Neural progenitor cell (in vitro differentiated cells): ENCODE measurements at regions not wholly inside any gene's neighbourhood (a gene's known extent, or its start where the extent isn't known, plus 50 kb on each side); places are given as distances from the start of the nearest gene placed in this dataset.

ENCODE experiments used
- DNase-seq: peaks from one replicate; pipeline ENCODE4 v3.0.0-alpha.2; 2016; ENCODE audit warnings: low spot score
- H2AFZ ChIP-seq: fragments of 200-600 bp; sonication (generic); replicated peaks from 2 replicates; pipeline ENCODE4 v1.6.1; 2016; ENCODE audit warnings: antibody characterized with exemption
- H3F3A ChIP-seq: fragments of 200-600 bp; sonication (generic); 2 replicates; pipeline ENCODE4 v1.6.1; 2016; ENCODE audit warnings: antibody characterized with exemption, low read depth
- H3K27ac ChIP-seq: fragments of 200-600 bp; sonication (generic); 2 replicates; pipeline ENCODE4 v1.5.1; 2016; ENCODE audit warnings: mild to moderate bottlenecking
- H3K27me3 ChIP-seq: fragments of 200-600 bp; sonication (generic); 2 replicates; pipeline ENCODE4 v1.6.1; 2016; ENCODE audit warnings: mild to moderate bottlenecking, moderate library complexity
- H3K36me3 ChIP-seq: fragments of 200-600 bp; sonication (generic); 2 replicates; pipeline ENCODE4 v1.5.1; 2016
- H3K4me1 ChIP-seq: fragments of 200-600 bp; sonication (generic); 2 replicates; pipeline ENCODE4 v1.6.1; 2016; ENCODE audit warnings: mixed run types
- H3K4me2 ChIP-seq: fragments of 200-600 bp; sonication (generic); 2 replicates; pipeline ENCODE4 v1.6.1; 2016
- H3K4me3 ChIP-seq: fragments of 200-600 bp; sonication (generic); 2 replicates; pipeline ENCODE4 v1.5.1; 2016
- H3K79me2 ChIP-seq: fragments of 200-600 bp; sonication (generic); 2 replicates; pipeline ENCODE4 v1.6.1; 2016; ENCODE audit warnings: low read depth
- H3K9ac ChIP-seq: fragments of 200-600 bp; sonication (generic); 2 replicates; pipeline ENCODE4 v1.6.1; 2016
- H3K9me3 ChIP-seq: fragments of 200-600 bp; sonication (generic); 2 replicates; pipeline ENCODE4 v1.5.1; 2016; ENCODE audit warnings: low read depth
- H4K20me1 ChIP-seq: fragments of 200-600 bp; sonication (generic); 2 replicates; pipeline ENCODE4 v1.6.1; 2016; ENCODE audit warnings: low read depth
- H3K27ac Mint-ChIP-seq: 3 replicates; pipeline ENCODE4 v1.8.0; 2021; ENCODE audit warnings: mixed read lengths
- H3K27me3 Mint-ChIP-seq: 2 replicates; pipeline ENCODE4 v1.8.0; 2022; ENCODE audit warnings: low read depth, mild to moderate bottlenecking, inconsistent platforms, moderate library complexity, mixed read lengths; ENCODE audit not compliant: insufficient read depth
- H3K36me3 Mint-ChIP-seq: 3 replicates; pipeline ENCODE4 v1.8.0; 2021; ENCODE audit warnings: mixed read lengths
- H3K4me1 Mint-ChIP-seq: 3 replicates; pipeline ENCODE4 v1.8.0; 2021; ENCODE audit warnings: mixed read lengths
- H3K4me3 Mint-ChIP-seq: 3 replicates; pipeline ENCODE4 v1.8.0; 2021; ENCODE audit warnings: mild to moderate bottlenecking, moderate library complexity, mixed read lengths
- H3K9me3 Mint-ChIP-seq: 3 replicates; pipeline ENCODE4 v1.8.0; 2020; ENCODE audit warnings: mixed read lengths
- CTCF ChIP-seq: fragments of 200-600 bp; sonication (generic); IDR thresholded peaks from 2 replicates; pipeline ENCODE4 v1.5.1; 2017; ENCODE audit warnings: antibody characterized with exemption, mild to moderate bottlenecking
- EZH2 ChIP-seq: fragments of 200-600 bp; sonication (generic); IDR thresholded peaks from 2 replicates; pipeline ENCODE4 v1.6.1; 2017; ENCODE audit warnings: antibody characterized with exemption, mild to moderate bottlenecking, moderate library complexity
- EZH2phosphoT487 ChIP-seq: fragments of 200-600 bp; sonication (generic); IDR thresholded peaks from 2 replicates; pipeline ENCODE4 v1.6.1; 2017; ENCODE audit warnings: antibody characterized with exemption

- Mint-ChIP-seq H3K36me3 (no peaks in the 10 kb centered on the region), H3K27me3 (no peaks in the 10 kb centered on the region), H3K27ac (no peak overlapping the region), H3K9me3 (peaks cover 7% of the 10 kb centered on the region), H3K4me1 (no peaks in the 10 kb centered on the region), H3K4me3 (no peak overlapping the region)
- TF ChIP-seq EZH2 (no peak), CTCF (no peak), EZH2phosphoT487 (no peak)
- Histone ChIP-seq H2AFZ (no peak overlapping the region), H3K27ac (no peak overlapping the region), H3K9ac (no peak overlapping the region), H3K4me2 (no peak overlapping the region), H3F3A (no peaks in the 10 kb centered on the region), H3K36me3 (no peaks in the 10 kb centered on the region), H4K20me1 (no peaks in the 10 kb centered on the region), H3K9me3 (no peaks in the 10 kb centered on the region), H3K4me3 (no peak overlapping the region), H3K4me1 (no peaks in the 10 kb centered on the region), H3K27me3 (no peaks in the 10 kb centered on the region), H3K79me2 (no peaks in the 10 kb centered on the region)
- no peak for DNase-seq
Measured at GRCh38 chr13:47539317-47539716, 461.8 kb downstream of the SUCLA2 start.

- H3K36me3 ChIP-seq, result no peaks in the 10 kb centered on the region
- no peak overlapping the region for H3K9ac ChIP-seq
- no peaks in the 10 kb centered on the region for H3K27me3 ChIP-seq
- no peak overlapping the region for H3K27ac Mint-ChIP-seq
- H3K36me3 Mint-ChIP-seq, result no peaks in the 10 kb centered on the region
- H3K79me2 ChIP-seq, result no peaks in the 10 kb centered on the region
- no peak overlapping the region for H3K4me3 ChIP-seq
- no peak for TF ChIP-seq EZH2phosphoT487
- TF ChIP-seq EZH2, result no peak
- TF ChIP-seq CTCF, result no peak
- no peaks in the 10 kb centered on the region for H3K9me3 Mint-ChIP-seq
- no peaks in the 10 kb centered on the region for H4K20me1 ChIP-seq
- peaks cover 35% of the 10 kb centered on the region for H3K4me1 ChIP-seq
- DNase-seq, result no peak
- H3K9me3 ChIP-seq, result no peaks in the 10 kb centered on the region
- H3F3A ChIP-seq, result peaks cover 7% of the 10 kb centered on the region
- H3K27ac ChIP-seq, result no peak overlapping the region
- no peak overlapping the region for H3K4me2 ChIP-seq
- H3K4me1 Mint-ChIP-seq, result no peaks in the 10 kb centered on the region
- H3K27me3 Mint-ChIP-seq, result peaks cover 2% of the 10 kb centered on the region
- H2AFZ ChIP-seq, result no peak overlapping the region
- H3K4me3 Mint-ChIP-seq, result no peak overlapping the region
Measured at GRCh38 chr13:47523771-47524170, 477.3 kb downstream of the SUCLA2 start.

GRCh38 chr13:47521890-47522487 lies 479.1 kb downstream of the SUCLA2 start:
- peaks cover 21% of the 10 kb centered on the region for H3K4me1 ChIP-seq
- H3K4me1 Mint-ChIP-seq, result no peaks in the 10 kb centered on the region
- H3K9me3 ChIP-seq, result no peaks in the 10 kb centered on the region
- H3K9me3 Mint-ChIP-seq, result no peaks in the 10 kb centered on the region
- no peaks in the 10 kb centered on the region for H3K27me3 ChIP-seq
- H3K4me3 ChIP-seq, result no peak overlapping the region
- no peaks in the 10 kb centered on the region for H3K36me3 Mint-ChIP-seq
- H3K4me2 ChIP-seq, result no peak overlapping the region
- H3K27ac ChIP-seq, result no peak overlapping the region
- H3K27me3 Mint-ChIP-seq, result peaks cover 2% of the 10 kb centered on the region
- H3K36me3 ChIP-seq, result no peaks in the 10 kb centered on the region
- DNase-seq, result no peak
- no peak overlapping the region for H2AFZ ChIP-seq
- no peaks in the 10 kb centered on the region for H4K20me1 ChIP-seq
- H3K27ac Mint-ChIP-seq, result no peak overlapping the region
- TF ChIP-seq EZH2, result no peak
- TF ChIP-seq CTCF, result no peak
- TF ChIP-seq EZH2phosphoT487, result no peak
- H3F3A ChIP-seq, result no peaks in the 10 kb centered on the region
- H3K4me3 Mint-ChIP-seq, result no peak overlapping the region
- H3K9ac ChIP-seq, result no peak overlapping the region
- H3K79me2 ChIP-seq, result no peaks in the 10 kb centered on the region
